Ovary (tissue), 3 donors: ENCODE measurements at regions not wholly inside any gene's neighbourhood (a gene's known extent, or its start where the extent isn't known, plus 50 kb on each side); places are given as distances from the start of the nearest gene placed in this dataset.

Source experiments
- CTCF ChIP-seq, 3 donors: fragments of 450-650 bp in 2 of 3; fragments of 200-600 bp in 1 of 3; IDR thresholded peaks; one replicate each; pipeline versions ENCODE4 v1.5.1 to v1.8.0; 2016 to 2022; ENCODE audit warnings: antibody characterized with exemption in 3 of 3, mild to moderate bottlenecking in 1 of 3
- EP300 ChIP-seq: sonication (generic); formaldehyde crosslinking; IDR thresholded peaks from one replicate; pipeline ENCODE4 v1.6.1; 2017; ENCODE audit warnings: antibody characterized with exemption
- POLR2A ChIP-seq: fragments of 450-650 bp; IDR thresholded peaks from one replicate; pipeline ENCODE4 v1.6.1; 2017; ENCODE audit warnings: antibody characterized with exemption, mild to moderate bottlenecking, moderate library complexity
- donor health status: DM: no; HTN: no; CAD: no.

- TF ChIP-seq POLR2A (no peak), EP300 (no peak), CTCF (IDR thresholded peaks at IDR 0.05) (no peak)
Measured at GRCh38 chr11:131094827-131095226, 178.5 kb upstream of the SNX19 start.
